GM04504 (cell line): ENCODE measurements at regions not wholly inside any gene's neighbourhood (a gene's known extent, or its start where the extent isn't known, plus 50 kb on each side); places are given as distances from the start of the nearest gene placed in this dataset.

Source experiments
- DNase-seq: peaks from one replicate; pipeline ENCODE4 v3.0.0-alpha.2; 2012; ENCODE audit warnings: low read depth

- no peak for DNase-seq
Measured at GRCh38 chr15:29873947-29874411, 51.7 kb upstream of the TJP1 start.

- DNase-seq: no peak
Measured at GRCh38 chr15:29873264-29873663, 51.0 kb upstream of the TJP1 start.

- no peak for DNase-seq
Measured at GRCh38 chr15:29872716-29873115, 50.4 kb upstream of the TJP1 start.
